A673 (cell line): ENCODE measurements at regions not wholly inside any gene's neighbourhood (a gene's known extent, or its start where the extent isn't known, plus 50 kb on each side); places are given as distances from the start of the nearest gene placed in this dataset.

Experiments
- BruUV-seq: library from RNA; stranded (reverse); fragments of 400-500 nt; replicated peaks from 2 replicates; lab custom pipeline; 2021; lab: Mats Ljungman, UMichigan
- CTCF ChIA-PET: fragments of 300-600 bp; sonication (Branson Sonifier 250); formaldehyde crosslinking; loops from one replicate; lab custom pipeline; 2022; ENCODE audit warnings: antibody characterized with exemption; lab: Charles Lee
- POLR2A ChIA-PET: fragments of 300-600 bp; sonication (Branson Sonifier 250); formaldehyde crosslinking; loops from one replicate; lab custom pipeline; 2022; ENCODE audit warnings: antibody characterized with exemption; ENCODE audit not compliant: low non-redundant PET; lab: Charles Lee
- DNase-seq: peaks from one replicate; pipeline ENCODE4 v3.0.0-alpha.2; 2015; ENCODE audit warnings: low spot score
- H3K27ac ChIP-seq: fragments of 200-600 bp; sonication (generic); 2 replicates; pipeline ENCODE4 v1.5.1; 2016; ENCODE audit warnings: mixed run types, low read depth, mild to moderate bottlenecking, mixed read lengths, antibody characterized with exemption, low read length; ENCODE audit not compliant: poor library complexity, severe bottlenecking
- H3K27me3 ChIP-seq: fragments of 200-600 bp; sonication (generic); replicated peaks from 2 replicates; pipeline ENCODE4 v1.6.1; 2017; ENCODE audit warnings: mixed run types, low read depth, mild to moderate bottlenecking, mixed read lengths, antibody characterized with exemption, low read length; ENCODE audit not compliant: insufficient read depth, poor library complexity
- H3K36me3 ChIP-seq: fragments of 200-600 bp; sonication (generic); 2 replicates; pipeline ENCODE4 v1.6.1; 2016; ENCODE audit warnings: mixed run types, mild to moderate bottlenecking, mixed read lengths, antibody characterized with exemption, low read length; ENCODE audit not compliant: insufficient read depth, poor library complexity, severe bottlenecking
- H3K4me1 ChIP-seq: fragments of 200-600 bp; sonication (generic); 2 replicates; pipeline ENCODE4 v1.6.1; 2017; ENCODE audit warnings: mixed run types, mild to moderate bottlenecking, mixed read lengths, antibody characterized with exemption, low read length; ENCODE audit not compliant: insufficient read depth, poor library complexity, severe bottlenecking
- H3K4me3 ChIP-seq: fragments of 200-600 bp; sonication (generic); 2 replicates; pipeline ENCODE4 v1.5.1; 2016; ENCODE audit warnings: low read depth, mixed run types, mild to moderate bottlenecking, mixed read lengths, low read length; ENCODE audit not compliant: poor library complexity, severe bottlenecking
- H3K9me3 ChIP-seq: fragments of 200-600 bp; sonication (generic); 2 replicates; pipeline ENCODE4 v1.6.1; 2016; ENCODE audit warnings: mixed run types, low read depth, mild to moderate bottlenecking, mixed read lengths, antibody characterized with exemption, low read length; ENCODE audit not compliant: poor library complexity, severe bottlenecking
- CTCF ChIP-seq: fragments of 300-800, 200-600 bp; sonication (generic); conservative IDR thresholded peaks from 2 replicates; pipeline ENCODE4 v1.5.1; 2017; ENCODE audit warnings: low read depth, mild to moderate bottlenecking, antibody characterized with exemption, low read length, moderate library complexity, mixed read lengths
- EZH2 ChIP-seq: fragments of 200-600 bp; sonication (generic); IDR thresholded peaks from 2 replicates; pipeline ENCODE4 v1.6.1; 2017; ENCODE audit warnings: borderline replicate concordance, low read depth, mild to moderate bottlenecking, mixed read lengths, antibody characterized with exemption, low read length; ENCODE audit not compliant: poor library complexity, severe bottlenecking
- intact Hi-C: fragments of 100-400 bp; cut with micrococcal nuclease; formaldehyde crosslinking; loops from one replicate; pipeline ENCODE4 v1.10.0; 2022; ENCODE audit not compliant: unreplicated experiment

- no peak for TF ChIP-seq EZH2
- TF ChIP-seq CTCF: no peak
- no peaks in the 10 kb centered on the region for H3K36me3 ChIP-seq
- intact Hi-C loops: no loop called here
- H3K4me3 ChIP-seq: no peak overlapping the region
- no peak overlapping the region for H3K27ac ChIP-seq
- H3K4me1 ChIP-seq: no peaks in the 10 kb centered on the region
- H3K27me3 ChIP-seq: no peaks in the 10 kb centered on the region
- CTCF ChIA-PET: no interaction called here
- BruUV-seq: no TSS peak
- H3K9me3 ChIP-seq: peaks cover 28% of the 10 kb centered on the region
- POLR2A ChIA-PET: no interaction called here
- DNase-seq: no peak
Observed at GRCh38 chr9:107946364-107947141, 457.0 kb upstream of the KLF4 start.

DNA sequence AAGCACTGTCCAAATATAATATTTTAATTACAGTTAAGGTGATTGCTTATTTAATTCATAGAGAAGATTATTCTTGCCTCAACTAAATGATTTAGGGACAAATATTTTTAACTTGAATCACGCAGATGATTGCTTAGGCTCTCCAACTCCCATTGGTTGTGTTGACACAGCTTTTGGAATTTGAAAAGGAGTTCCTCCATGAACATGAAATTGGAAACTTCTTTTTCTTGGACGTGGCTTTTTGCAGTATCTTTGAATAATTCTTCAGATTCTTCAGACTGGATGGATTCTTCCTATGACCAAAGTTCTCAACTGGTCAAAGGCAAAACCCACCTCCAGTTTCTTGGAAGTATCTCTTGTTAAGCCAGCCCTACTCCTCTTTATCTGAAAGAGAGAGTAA lies 456.4 kb upstream of the KLF4 start:
- no peaks in the 10 kb centered on the region for H3K27me3 ChIP-seq
- TF ChIP-seq EZH2: no peak
- no peak for TF ChIP-seq CTCF
- no peaks in the 10 kb centered on the region for H3K36me3 ChIP-seq
- intact Hi-C loops: no loop called here
- ChIA-PET POLR2A (no interaction called here), CTCF (no interaction called here)
- no peak overlapping the region for H3K27ac ChIP-seq
- H3K4me3 ChIP-seq: no peak overlapping the region
- no TSS peak for BruUV-seq
- no peaks in the 10 kb centered on the region for H3K4me1 ChIP-seq
- peaks cover 22% of the 10 kb centered on the region for H3K9me3 ChIP-seq
- DNase-seq: no peak

GRCh38 chr9:107945493-107945892 lies 455.9 kb upstream of the KLF4 start:
- Histone ChIP-seq H3K27me3 (no peaks in the 10 kb centered on the region), H3K27ac (no peak overlapping the region), H3K9me3 (peaks cover 19% of the 10 kb centered on the region), H3K36me3 (no peaks in the 10 kb centered on the region), H3K4me1 (no peaks in the 10 kb centered on the region), H3K4me3 (no peak overlapping the region)
- no peak for DNase-seq
- intact Hi-C loops: no loop called here
- TF ChIP-seq EZH2 (no peak), CTCF (no peak)
- ChIA-PET CTCF (no interaction called here), POLR2A (no interaction called here)
- no TSS peak for BruUV-seq
